ENCODE measurements at regions not wholly inside any gene's neighbourhood (a gene's known extent, or its start where the extent isn't known, plus 50 kb on each side); places are given as distances from the start of the nearest gene placed in this dataset.

DNA sequence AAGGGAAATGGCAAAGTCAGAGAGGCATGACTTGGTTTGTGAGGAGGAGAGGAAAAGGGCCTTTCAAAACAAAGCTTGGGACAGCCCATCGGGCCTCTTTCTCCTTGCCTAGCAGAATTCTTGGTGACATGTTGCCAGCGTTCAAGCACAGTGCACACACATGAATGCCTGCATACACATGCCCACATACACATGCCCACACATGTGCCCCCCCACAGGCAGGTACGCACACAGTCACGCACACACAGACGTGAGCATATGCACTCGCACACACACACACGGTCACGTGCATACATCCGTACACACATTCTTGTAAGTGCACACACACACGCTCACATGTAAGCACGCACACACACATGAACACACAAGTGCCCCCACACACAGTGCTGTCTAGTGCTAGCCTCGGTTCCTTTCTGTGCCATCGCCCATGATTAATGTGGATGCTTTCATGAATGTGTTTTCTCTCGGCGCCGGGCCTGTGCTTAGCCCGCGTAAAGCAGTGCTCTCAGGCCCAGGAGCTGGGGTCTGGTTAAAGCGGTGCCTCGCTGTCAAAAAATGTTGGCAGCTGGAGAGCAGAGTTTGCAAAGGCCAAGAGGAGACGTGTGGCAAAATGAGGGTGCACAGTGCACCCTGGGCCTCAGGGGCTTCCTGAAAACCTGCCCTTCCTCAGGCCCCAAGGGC is 328.8 kb upstream of the DIO3 start:
- no peak for DNase-seq (ENCODE audit: low read depth, low spot score)
- TF ChIP-seq, protein P1, sequence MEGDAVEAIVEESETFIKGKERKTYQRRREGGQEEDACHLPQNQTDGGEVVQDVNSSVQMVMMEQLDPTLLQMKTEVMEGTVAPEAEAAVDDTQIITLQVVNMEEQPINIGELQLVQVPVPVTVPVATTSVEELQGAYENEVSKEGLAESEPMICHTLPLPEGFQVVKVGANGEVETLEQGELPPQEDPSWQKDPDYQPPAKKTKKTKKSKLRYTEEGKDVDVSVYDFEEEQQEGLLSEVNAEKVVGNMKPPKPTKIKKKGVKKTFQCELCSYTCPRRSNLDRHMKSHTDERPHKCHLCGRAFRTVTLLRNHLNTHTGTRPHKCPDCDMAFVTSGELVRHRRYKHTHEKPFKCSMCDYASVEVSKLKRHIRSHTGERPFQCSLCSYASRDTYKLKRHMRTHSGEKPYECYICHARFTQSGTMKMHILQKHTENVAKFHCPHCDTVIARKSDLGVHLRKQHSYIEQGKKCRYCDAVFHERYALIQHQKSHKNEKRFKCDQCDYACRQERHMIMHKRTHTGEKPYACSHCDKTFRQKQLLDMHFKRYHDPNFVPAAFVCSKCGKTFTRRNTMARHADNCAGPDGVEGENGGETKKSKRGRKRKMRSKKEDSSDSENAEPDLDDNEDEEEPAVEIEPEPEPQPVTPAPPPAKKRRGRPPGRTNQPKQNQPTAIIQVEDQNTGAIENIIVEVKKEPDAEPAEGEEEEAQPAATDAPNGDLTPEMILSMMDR (IDR thresholded peaks at IDR 0.05; ENCODE audit: insufficient read depth, low read length, missing control alignments): no peak
- H3K4me3 ChIP-seq (ENCODE audit: low read depth, low read length): no peak overlapping the region
- CTCF ChIA-PET: no interaction called here
- POLR2A ChIA-PET: no interaction called here

DNA sequence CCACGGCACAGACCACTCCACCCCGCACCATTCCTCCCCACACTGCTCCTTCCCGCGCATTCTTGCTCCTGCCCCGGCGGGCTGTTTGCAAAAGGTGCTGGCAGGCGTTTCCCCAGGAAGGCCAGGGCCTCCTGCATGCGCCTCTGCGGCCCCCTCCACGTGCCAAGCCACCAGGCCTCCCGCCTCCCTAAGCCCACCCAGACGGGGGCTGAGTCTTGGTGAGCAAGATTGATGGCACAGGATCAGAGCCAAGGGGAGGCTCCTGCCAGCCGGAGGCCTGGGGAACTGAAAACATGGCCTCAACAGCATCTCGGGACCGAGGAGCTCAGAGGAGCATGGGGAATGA is 328.3 kb upstream of the DIO3 start:
- TF ChIP-seq, protein P1 (IDR thresholded peaks at IDR 0.05; ENCODE audit: insufficient read depth, low read length, missing control alignments): no peak
- ChIA-PET CTCF (no interaction called here), POLR2A (no interaction called here)
- no peak overlapping the region for H3K4me3 ChIP-seq (ENCODE audit: low read depth, low read length)
- DNase-seq (ENCODE audit: low read depth, low spot score): no peak

DNA sequence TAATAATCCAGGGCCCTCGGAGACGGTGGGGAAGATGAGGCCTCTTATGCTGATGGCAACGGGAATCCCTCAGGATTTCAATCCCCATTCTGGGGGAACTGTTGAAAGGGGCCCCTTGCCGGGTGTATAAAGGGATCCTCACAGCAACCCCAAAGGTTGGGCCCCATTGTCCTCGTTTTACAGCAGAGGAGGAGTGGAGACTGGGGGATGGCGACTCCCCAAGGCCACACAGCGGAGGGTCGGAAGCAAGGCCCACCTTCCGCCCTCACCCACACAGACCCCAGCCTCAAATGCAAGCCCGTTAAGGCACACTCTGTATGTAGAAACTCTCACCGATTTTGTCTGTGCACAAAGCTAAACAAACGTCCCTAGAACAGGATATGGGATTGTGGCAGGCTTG is 327.9 kb upstream of the DIO3 start:
- H3K4me3 ChIP-seq (ENCODE audit: low read depth, low read length): no peak overlapping the region
- TF ChIP-seq, protein P1 (IDR thresholded peaks at IDR 0.05; ENCODE audit: insufficient read depth, low read length, missing control alignments): no peak
- POLR2A ChIA-PET: no interaction called here
- no peak for DNase-seq (ENCODE audit: low read depth, low spot score)
- CTCF ChIA-PET: interaction anchor here (2.7 kb wide), 1 partner anchor 570 kb away, joined by 12 read pairs; no protein-coding TSS in a partner anchor

DNA sequence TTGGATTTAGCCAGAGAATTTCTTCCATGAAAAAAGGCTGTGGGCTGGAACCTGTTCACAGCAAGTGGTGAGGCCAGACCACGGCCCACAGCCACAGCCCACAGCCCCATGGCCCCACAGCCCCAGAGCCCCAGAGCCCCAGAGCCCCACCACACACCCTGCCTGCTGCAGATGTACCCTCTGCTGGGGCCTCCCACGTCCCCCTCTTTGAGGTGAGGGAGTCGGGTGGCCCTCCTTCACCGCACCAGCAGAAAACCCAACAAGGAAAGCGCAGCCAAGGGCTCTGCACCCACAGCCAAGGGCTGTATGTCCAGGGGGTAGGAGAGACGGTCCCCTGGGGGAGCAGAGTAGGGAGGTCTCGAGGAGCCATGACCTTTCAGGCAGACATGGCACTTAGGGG is 327.5 kb upstream of the DIO3 start:
- DNase-seq (ENCODE audit: low read depth, low spot score): no peak
- ChIA-PET POLR2A (no interaction called here), CTCF (interaction anchor here (1.1 to 2.7 kb wide), 3 partner anchors 26 to 570 kb away, joined by 3 to 12 read pairs (median 5); no protein-coding TSS in a partner anchor)
- TF ChIP-seq, protein P1 (IDR thresholded peaks at IDR 0.05; ENCODE audit: insufficient read depth, low read length, missing control alignments): no peak
- no peak overlapping the region for H3K4me3 ChIP-seq (ENCODE audit: low read depth, low read length)

DNA sequence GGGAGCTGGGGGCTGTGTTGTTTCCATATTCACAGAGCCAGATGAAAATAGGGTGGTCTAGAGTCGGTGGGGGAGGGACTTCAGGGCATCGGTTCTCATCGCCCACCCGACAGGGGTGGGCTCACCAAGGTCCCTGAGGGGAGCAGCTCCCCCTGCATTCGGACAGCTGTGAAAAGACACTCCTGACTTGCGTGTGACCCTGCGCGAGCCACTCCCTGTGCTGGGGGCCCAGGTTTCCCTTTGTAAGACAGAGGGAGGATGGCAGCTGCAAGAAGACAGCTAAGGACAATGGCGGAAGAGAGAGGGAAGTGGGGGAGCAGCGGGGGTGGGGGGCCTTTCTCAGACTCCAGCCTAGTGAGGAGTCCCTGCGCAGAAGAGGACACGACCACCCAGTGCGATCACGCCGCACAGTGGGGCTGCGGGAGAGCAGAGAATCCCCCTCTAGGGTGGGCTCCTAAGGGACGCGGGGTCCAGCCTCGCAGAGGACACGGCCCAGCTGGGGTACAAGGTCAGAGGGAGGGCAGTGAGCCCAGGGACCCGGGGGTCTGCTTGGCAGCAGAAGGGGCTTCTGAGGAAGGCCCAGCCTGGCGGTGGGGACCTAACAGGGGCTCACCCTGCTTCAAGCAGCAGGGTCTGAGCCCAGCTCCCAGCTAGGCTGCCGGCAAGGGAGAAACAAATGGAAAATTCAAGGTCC is 326.9 kb upstream of the DIO3 start:
- CTCF ChIA-PET: interaction anchor here (0.6 to 2.7 kb wide), 21 partner anchors 8 to 849 kb away, joined by 3 to 12 read pairs (median 4); no protein-coding TSS in a partner anchor
- TF ChIP-seq, protein P1 (IDR thresholded peaks at IDR 0.05; ENCODE audit: insufficient read depth, low read length, missing control alignments): no peak
- no peak for DNase-seq (ENCODE audit: low read depth, low spot score)
- no peak overlapping the region for H3K4me3 ChIP-seq (ENCODE audit: low read depth, low read length)
- POLR2A ChIA-PET: no interaction called here

DNA sequence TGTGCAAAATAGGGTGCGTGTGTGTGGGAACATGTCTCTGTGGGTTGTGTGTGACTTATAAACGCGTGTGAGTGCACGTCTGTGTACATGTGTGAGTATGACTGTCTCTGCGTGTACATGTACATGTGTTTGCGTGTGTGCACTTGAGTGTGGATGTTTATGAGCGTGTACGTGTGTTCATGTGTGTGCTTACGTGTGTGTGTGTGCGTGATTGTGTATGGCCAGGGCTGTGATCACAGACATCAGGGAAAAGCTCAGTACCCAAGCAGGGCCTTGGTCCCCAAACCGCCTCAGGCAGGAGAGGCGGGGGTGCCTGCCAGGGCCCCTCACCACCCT is 326.3 kb upstream of the DIO3 start:
- TF ChIP-seq, protein P1 (IDR thresholded peaks at IDR 0.05; ENCODE audit: insufficient read depth, low read length, missing control alignments): no peak
- POLR2A ChIA-PET: no interaction called here
- no peak overlapping the region for H3K4me3 ChIP-seq (ENCODE audit: low read depth, low read length)
- CTCF ChIA-PET: interaction anchor here (0.6 to 2.7 kb wide), 21 partner anchors 9 to 850 kb away, joined by 3 to 12 read pairs (median 4); no protein-coding TSS in a partner anchor
- DNase-seq (ENCODE audit: low read depth, low spot score): no peak

Measured in AG04449 (cell line).